ENCODE measurements at regions not wholly inside any gene's neighbourhood (a gene's known extent, or its start where the extent isn't known, plus 50 kb on each side); places are given as distances from the start of the nearest gene placed in this dataset.

GRCh38 chr14:100486025-100486828 lies 101.0 kb downstream of the BEGAIN start:
- H3K36me3 ChIP-seq (ENCODE audit: control insufficient read depth, insufficient read depth, low read length) = peaks cover 10% of the 10 kb centered on the region
- 81% methylated on average over 3 of the region's 21 CpGs for WGBS (ENCODE audit: insufficient coverage, low lambda C conversion rate)
- H3K4me3 ChIP-seq (ENCODE audit: low read length) = no peak overlapping the region
- no peaks in the 10 kb centered on the region for H3K27me3 ChIP-seq (ENCODE audit: control insufficient read depth, insufficient read depth, low read length)
- DNase-seq = peak; percentile 37 to 57
- no peaks in the 10 kb centered on the region for H3K4me1 ChIP-seq (ENCODE audit: control insufficient read depth, insufficient read depth, low read length)
- H3K27ac ChIP-seq (ENCODE audit: low read length) = no peak overlapping the region
- H3K9me3 ChIP-seq (ENCODE audit: control insufficient read depth, low read depth, low read length) = no peaks in the 10 kb centered on the region

Measured in large intestine (tissue), 3 donors.